Caco-2 (cell line): ENCODE measurements at regions not wholly inside any gene's neighbourhood (a gene's known extent, or its start where the extent isn't known, plus 50 kb on each side); places are given as distances from the start of the nearest gene placed in this dataset.

Experiments
- BruUV-seq: library from RNA; stranded (reverse); fragments of 400-500 nt; replicated peaks from 2 replicates; lab custom pipeline; 2021; lab: Mats Ljungman, UMichigan
- CTCF ChIA-PET: fragments of 300-600 bp; sonication (Branson Sonifier 250); formaldehyde crosslinking; loops from one replicate; lab custom pipeline; 2022; ENCODE audit warnings: antibody characterized with exemption; lab: Charles Lee
- POLR2A ChIA-PET: fragments of 300-600 bp; sonication (Branson Sonifier 250); formaldehyde crosslinking; loops from one replicate; lab custom pipeline; 2022; ENCODE audit warnings: antibody characterized with exemption; lab: Charles Lee
- DNase-seq, 2 experiments: peaks; one replicate each; pipeline versions ENCODE4 v3.0.0 to v3.0.0-alpha.2; 2020 to 2022
- H3K27me3 ChIP-seq: replicated peaks from 2 replicates; pipeline ENCODE4 v1.6.0; 2011; ENCODE audit warnings: low read length; ENCODE audit not compliant: control insufficient read depth, insufficient read depth
- H3K36me3 ChIP-seq: 2 replicates; pipeline ENCODE4 v1.5.1; 2011; ENCODE audit warnings: low read length; ENCODE audit not compliant: control insufficient read depth, insufficient read depth
- H3K4me1 ChIP-seq: fragments of 250-450 bp; sonication (Bioruptor Pico); 2 replicates; pipeline ENCODE4 v1.5.1; 2020; ENCODE audit warnings: mild to moderate bottlenecking
- H3K4me3 ChIP-seq: 2 replicates; pipeline ENCODE4 v1.5.1; 2011; ENCODE audit warnings: low read depth, mild to moderate bottlenecking, control low read depth, low read length
- H3K9me3 ChIP-seq: fragments of 250-450 bp; sonication (Bioruptor Pico); 2 replicates; pipeline ENCODE4 v1.5.1; 2020; ENCODE audit warnings: mild to moderate bottlenecking, moderate library complexity
- H3K27ac Mint-ChIP-seq: one replicate; pipeline ENCODE4 v1.8.0; 2022; ENCODE audit warnings: mixed read lengths; ENCODE audit not compliant: unreplicated experiment
- H3K27me3 Mint-ChIP-seq: one replicate; pipeline ENCODE4 v1.8.0; 2022; ENCODE audit warnings: mixed read lengths; ENCODE audit not compliant: insufficient read depth, unreplicated experiment
- H3K36me3 Mint-ChIP-seq: one replicate; pipeline ENCODE4 v1.8.0; 2022; ENCODE audit warnings: mild to moderate bottlenecking, mixed read lengths; ENCODE audit not compliant: insufficient read depth, unreplicated experiment
- H3K4me1 Mint-ChIP-seq: one replicate; pipeline ENCODE4 v1.8.0; 2022; ENCODE audit warnings: low read depth, mixed read lengths; ENCODE audit not compliant: unreplicated experiment
- H3K4me3 Mint-ChIP-seq: one replicate; pipeline ENCODE4 v1.8.0; 2022; ENCODE audit warnings: mild to moderate bottlenecking, moderate library complexity, mixed read lengths; ENCODE audit not compliant: unreplicated experiment
- H3K9me3 Mint-ChIP-seq: one replicate; pipeline ENCODE4 v1.8.0; 2022; ENCODE audit warnings: mixed read lengths; ENCODE audit not compliant: unreplicated experiment
- intact Hi-C: fragments of 100-400 bp; cut with micrococcal nuclease; formaldehyde crosslinking; loops from one replicate; pipeline ENCODE4 v1.10.0; 2022; ENCODE audit not compliant: unreplicated experiment
- TF ChIP-seq, protein P1 (sequence below), 2 experiments: fragments of 200-600 bp in 1 of 2; IDR thresholded peaks; 1 replicate in 1 of 2; 2 replicates in 1 of 2; pipeline versions ENCODE4 v1.5.1 to v1.8.0; 2011 to 2022; ENCODE audit warnings: antibody characterized with exemption in 1 of 2, control low read depth in 1 of 2, inconsistent platforms in 1 of 2, low read depth in 1 of 2, low read length in 1 of 2, mild to moderate bottlenecking in 1 of 2, moderate library complexity in 1 of 2; ENCODE audit not compliant: insufficient read depth in 1 of 2, severe bottlenecking in 1 of 2, unreplicated experiment in 1 of 2

GRCh38 chr4:133555671-133556070 lies 406.6 kb downstream of the PCDH10 start:
- Histone ChIP-seq H3K4me3 (no peak overlapping the region), H3K9me3 (no peaks in the 10 kb centered on the region), H3K36me3 (no peaks in the 10 kb centered on the region), H3K4me1 (no peaks in the 10 kb centered on the region), H3K27me3 (no peaks in the 10 kb centered on the region)
- intact Hi-C loops, result no loop called here
- no peaks in the 10 kb centered on the region for H3K9me3 Mint-ChIP-seq
- H3K27me3 Mint-ChIP-seq, result no peaks in the 10 kb centered on the region
- DNase-seq, result no peak
- CTCF ChIA-PET, result no interaction called here
- no peaks in the 10 kb centered on the region for H3K4me1 Mint-ChIP-seq
- H3K4me3 Mint-ChIP-seq, result no peak overlapping the region
- POLR2A ChIA-PET, result no interaction called here
- no peaks in the 10 kb centered on the region for H3K36me3 Mint-ChIP-seq
- TF ChIP-seq, protein P1, sequence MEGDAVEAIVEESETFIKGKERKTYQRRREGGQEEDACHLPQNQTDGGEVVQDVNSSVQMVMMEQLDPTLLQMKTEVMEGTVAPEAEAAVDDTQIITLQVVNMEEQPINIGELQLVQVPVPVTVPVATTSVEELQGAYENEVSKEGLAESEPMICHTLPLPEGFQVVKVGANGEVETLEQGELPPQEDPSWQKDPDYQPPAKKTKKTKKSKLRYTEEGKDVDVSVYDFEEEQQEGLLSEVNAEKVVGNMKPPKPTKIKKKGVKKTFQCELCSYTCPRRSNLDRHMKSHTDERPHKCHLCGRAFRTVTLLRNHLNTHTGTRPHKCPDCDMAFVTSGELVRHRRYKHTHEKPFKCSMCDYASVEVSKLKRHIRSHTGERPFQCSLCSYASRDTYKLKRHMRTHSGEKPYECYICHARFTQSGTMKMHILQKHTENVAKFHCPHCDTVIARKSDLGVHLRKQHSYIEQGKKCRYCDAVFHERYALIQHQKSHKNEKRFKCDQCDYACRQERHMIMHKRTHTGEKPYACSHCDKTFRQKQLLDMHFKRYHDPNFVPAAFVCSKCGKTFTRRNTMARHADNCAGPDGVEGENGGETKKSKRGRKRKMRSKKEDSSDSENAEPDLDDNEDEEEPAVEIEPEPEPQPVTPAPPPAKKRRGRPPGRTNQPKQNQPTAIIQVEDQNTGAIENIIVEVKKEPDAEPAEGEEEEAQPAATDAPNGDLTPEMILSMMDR (IDR thresholded peaks at IDR 0.05; ENCODE audit: insufficient read depth in 1 of 2, low read depth in 1 of 2, low read length in 1 of 2, severe bottlenecking in 1 of 2, unreplicated experiment in 1 of 2), result no peak
- H3K27ac Mint-ChIP-seq, result no peak overlapping the region
- no TSS peak for BruUV-seq

DNA sequence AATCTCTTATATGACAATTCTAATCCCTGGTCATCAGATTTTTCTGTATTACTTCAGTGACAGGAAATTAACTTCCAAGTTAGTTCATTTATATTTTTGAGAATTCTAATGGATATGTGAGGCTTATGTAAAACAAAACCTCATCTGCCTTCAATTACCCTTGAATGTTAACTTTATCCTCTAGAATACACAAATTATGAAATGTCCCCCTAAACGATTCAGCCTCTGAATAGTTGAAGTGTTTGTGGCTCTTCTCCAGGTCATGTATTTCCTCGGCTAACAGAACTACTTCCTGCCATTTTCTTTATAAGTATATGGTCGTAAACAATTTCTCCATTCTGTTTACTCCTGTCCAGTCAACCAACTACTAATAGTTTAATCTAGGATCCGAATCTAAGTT lies 401.3 kb downstream of the PCDH10 start:
- intact Hi-C loops, result no loop called here
- peaks cover 3% of the 10 kb centered on the region for H3K27me3 Mint-ChIP-seq
- ChIA-PET POLR2A (no interaction called here), CTCF (no interaction called here)
- no peaks in the 10 kb centered on the region for H3K4me1 Mint-ChIP-seq
- Histone ChIP-seq H3K4me3 (no peak overlapping the region), H3K27me3 (no peaks in the 10 kb centered on the region), H3K36me3 (no peaks in the 10 kb centered on the region), H3K9me3 (no peaks in the 10 kb centered on the region), H3K4me1 (no peaks in the 10 kb centered on the region)
- H3K4me3 Mint-ChIP-seq, result no peak overlapping the region
- TF ChIP-seq, protein P1 (IDR thresholded peaks at IDR 0.05; ENCODE audit: insufficient read depth in 1 of 2, low read depth in 1 of 2, low read length in 1 of 2, severe bottlenecking in 1 of 2, unreplicated experiment in 1 of 2), result no peak
- no peaks in the 10 kb centered on the region for H3K36me3 Mint-ChIP-seq
- no peak overlapping the region for H3K27ac Mint-ChIP-seq
- no TSS peak for BruUV-seq
- no peak for DNase-seq
- no peaks in the 10 kb centered on the region for H3K9me3 Mint-ChIP-seq

- Histone ChIP-seq H3K27me3 (no peaks in the 10 kb centered on the region), H3K9me3 (no peaks in the 10 kb centered on the region), H3K4me1 (no peaks in the 10 kb centered on the region), H3K36me3 (no peaks in the 10 kb centered on the region), H3K4me3 (no peak overlapping the region)
- no TSS peak for BruUV-seq
- DNase-seq, result no peak
- Mint-ChIP-seq H3K9me3 (no peaks in the 10 kb centered on the region), H3K36me3 (no peaks in the 10 kb centered on the region), H3K4me1 (no peaks in the 10 kb centered on the region), H3K4me3 (no peak overlapping the region), H3K27ac (no peak overlapping the region), H3K27me3 (peaks cover 3% of the 10 kb centered on the region)
- ChIA-PET POLR2A (no interaction called here), CTCF (no interaction called here)
- TF ChIP-seq, protein P1 (IDR thresholded peaks at IDR 0.05; ENCODE audit: insufficient read depth in 1 of 2, low read depth in 1 of 2, low read length in 1 of 2, severe bottlenecking in 1 of 2, unreplicated experiment in 1 of 2), result no peak
- intact Hi-C loops, result no loop called here
These were observed 395.0 kb downstream of the PCDH10 start for GRCh38 chr4:133544097-133544496.
